Stimulated activated CD4-positive, alpha-beta T cell treated with anti-CD3 and anti-CD28 coated beads, Interleukin-2, amount 100 ng/mL, for 48 hours (primary cell): ENCODE measurements at regions not wholly inside any gene's neighbourhood (a gene's known extent, or its start where the extent isn't known, plus 50 kb on each side); places are given as distances from the start of the nearest gene placed in this dataset.
"Not testable (repeated sequence)": the region's sequence is repeated elsewhere in the genome, so short reads cannot be mapped to it uniquely, and the experiment has no call there.

Experiments used
- DNase-seq, 2 donors: peaks; one replicate each; pipeline ENCODE4 v3.0.0-alpha.2; 2020

- DNase-seq, result no peak
These were observed 101.8 kb upstream of the CADM1 start for GRCh38 chr11:115605871-115606497.

- DNase-seq, result not testable (repeated sequence)
These were observed 101.2 kb upstream of the CADM1 start for GRCh38 chr11:115605397-115605796.

- no peak for DNase-seq
These were observed 94.9 kb upstream of the CADM1 start for GRCh38 chr11:115599125-115599524.

- DNase-seq, result no peak
These were observed 94.2 kb upstream of the CADM1 start for GRCh38 chr11:115598257-115598901.

GRCh38 chr11:115591380-115591779 is 87.2 kb upstream of the CADM1 start:
- DNase-seq, result no peak

- no peak for DNase-seq
These were observed 86.0 kb upstream of the CADM1 start for GRCh38 chr11:115590254-115590653.

- DNase-seq, result no peak
These were observed 83.6 kb upstream of the CADM1 start for GRCh38 chr11:115587718-115588342.

GRCh38 chr11:115585361-115586024 is 81.3 kb upstream of the CADM1 start:
- DNase-seq, result no peak

- DNase-seq, result no peak
These were observed 77.8 kb upstream of the CADM1 start for GRCh38 chr11:115581871-115582639.

- DNase-seq, result no peak
These were observed 76.9 kb upstream of the CADM1 start for GRCh38 chr11:115580927-115581680.

GRCh38 chr11:115580416-115580815 is 76.2 kb upstream of the CADM1 start:
- no peak for DNase-seq

- no peak for DNase-seq
These were observed 75.1 kb upstream of the CADM1 start for GRCh38 chr11:115579181-115579825.

- no peak for DNase-seq
These were observed 74.1 kb upstream of the CADM1 start for GRCh38 chr11:115578275-115578674.

GRCh38 chr11:115577701-115578100 is 73.5 kb upstream of the CADM1 start:
- no peak for DNase-seq

GRCh38 chr11:115576606-115577380 is 72.6 kb upstream of the CADM1 start:
- DNase-seq, result no peak

- DNase-seq, result no peak
These were observed 68.3 kb upstream of the CADM1 start for GRCh38 chr11:115572551-115572950.

GRCh38 chr11:115566180-115566764 is 62.1 kb upstream of the CADM1 start:
- DNase-seq, result no peak

GRCh38 chr11:115564851-115565250 is 60.6 kb upstream of the CADM1 start:
- DNase-seq, result no peak

- no peak for DNase-seq
These were observed 56.9 kb upstream of the CADM1 start for GRCh38 chr11:115561116-115561515.

GRCh38 chr11:115558635-115559034 is 54.4 kb upstream of the CADM1 start:
- no peak for DNase-seq

GRCh38 chr11:115557681-115558080 is 53.5 kb upstream of the CADM1 start:
- DNase-seq, result no peak
